ENCODE measurements at regions not wholly inside any gene's neighbourhood (a gene's known extent, or its start where the extent isn't known, plus 50 kb on each side); places are given as distances from the start of the nearest gene placed in this dataset.

- CTCF ChIA-PET: no interaction called here
- BruUV-seq (replicated peaks): no TSS peak
Observed at GRCh38 chr9:115278326-115279035, 160.5 kb upstream of the TNC start.

GRCh38 chr9:115283395-115283794, 165.4 kb upstream of the TNC start:
- CTCF ChIA-PET: no interaction called here

More at GRCh38 chr9:115278326-115279035, 160.5 kb upstream of the TNC start:
- Histone ChIP-seq H3K36me3 (ENCODE audit: control insufficient read depth, insufficient read depth, low read length) (no peaks in the 10 kb centered on the region), H3K4me1 (ENCODE audit: control insufficient read depth, insufficient read depth, low read length) (no peaks in the 10 kb centered on the region), H3K27ac (ENCODE audit: low read length) (no peak overlapping the region), H3K9me3 (ENCODE audit: control insufficient read depth, insufficient read depth, low read depth, low read length) (no peaks in the 10 kb centered on the region), H3K27me3 (ENCODE audit: control insufficient read depth, insufficient read depth, low read length) (no peaks in the 10 kb centered on the region), H3K4me3 (ENCODE audit: low read depth in 2 of 2, low read length in 2 of 2) (no peak overlapping the region)
- TF ChIP-seq CTCF (IDR thresholded peaks at IDR 0.05) (no peak), SIN3A (IDR thresholded peaks at IDR 0.05; ENCODE audit: borderline replicate concordance, insufficient read depth, low read depth, low read length) (no peak), POLR2AphosphoS5 (IDR thresholded peaks at IDR 0.05; ENCODE audit: low read depth, low read length) (no peak), REST (IDR thresholded peaks at IDR 0.05; ENCODE audit: insufficient read depth in 1 of 2, low read depth in 2 of 2, low read length in 1 of 2) (no peak), TCF7L2 (IDR thresholded peaks at IDR 0.05; ENCODE audit: low read depth, low read length) (no peak)
- in situ Hi-C loops (cut with HindIII; ENCODE audit: low pct_unique_long_range_greater_than_20kb, low sequenced_read_pairs): no loop called here
- no peak for ATAC-seq
- intact Hi-C loops (cut with micrococcal nuclease; ENCODE audit: unreplicated experiment): no loop called here
- POLR2A ChIA-PET: no interaction called here
- no peak for DNase-seq (ENCODE audit: low read depth, low spot score)

More at GRCh38 chr9:115283395-115283794, 165.4 kb upstream of the TNC start:
- no peak for TF ChIP-seq POLR2AphosphoS5 (IDR thresholded peaks at IDR 0.05; ENCODE audit: low read depth, low read length)
- TF ChIP-seq CTCF (IDR thresholded peaks at IDR 0.05): no peak
- TF ChIP-seq TCF7L2 (IDR thresholded peaks at IDR 0.05; ENCODE audit: low read depth, low read length): no peak
- TF ChIP-seq REST (IDR thresholded peaks at IDR 0.05; ENCODE audit: insufficient read depth in 1 of 2, low read depth in 2 of 2, low read length in 1 of 2): no peak
- TF ChIP-seq SIN3A (IDR thresholded peaks at IDR 0.05; ENCODE audit: borderline replicate concordance, insufficient read depth, low read depth, low read length): no peak
- no peaks in the 10 kb centered on the region for H3K9me3 ChIP-seq (ENCODE audit: control insufficient read depth, insufficient read depth, low read depth, low read length)
- ATAC-seq (no peak), DNase-seq (ENCODE audit: low read depth, low spot score) (no peak)
- POLR2A ChIA-PET: interaction anchor here (0.5 kb wide), 1 partner anchor 111 kb away, joined by 5 read pairs; no protein-coding TSS in a partner anchor
- no peaks in the 10 kb centered on the region for H3K36me3 ChIP-seq (ENCODE audit: control insufficient read depth, insufficient read depth, low read length)
- H3K4me1 ChIP-seq (ENCODE audit: control insufficient read depth, insufficient read depth, low read length): no peaks in the 10 kb centered on the region
- in situ Hi-C loops (cut with HindIII; ENCODE audit: low pct_unique_long_range_greater_than_20kb, low sequenced_read_pairs): no loop called here
- no peak overlapping the region for H3K27ac ChIP-seq (ENCODE audit: low read length)
- intact Hi-C loops (cut with micrococcal nuclease; ENCODE audit: unreplicated experiment): no loop called here
- H3K27me3 ChIP-seq (ENCODE audit: control insufficient read depth, insufficient read depth, low read length): no peaks in the 10 kb centered on the region
- no TSS peak for BruUV-seq (replicated peaks)
- no peak overlapping the region for H3K4me3 ChIP-seq (ENCODE audit: low read depth in 2 of 2, low read length in 2 of 2)
